NCI-H524 (cell line): ENCODE measurements at regions not wholly inside any gene's neighbourhood (a gene's known extent, or its start where the extent isn't known, plus 50 kb on each side); places are given as distances from the start of the nearest gene placed in this dataset.

ENCODE experiments used
- DNase-seq, 2 experiments: peaks; one replicate each; lab custom pipeline; 2025; lab: John Stamatoyannopoulos, UW

DNA sequence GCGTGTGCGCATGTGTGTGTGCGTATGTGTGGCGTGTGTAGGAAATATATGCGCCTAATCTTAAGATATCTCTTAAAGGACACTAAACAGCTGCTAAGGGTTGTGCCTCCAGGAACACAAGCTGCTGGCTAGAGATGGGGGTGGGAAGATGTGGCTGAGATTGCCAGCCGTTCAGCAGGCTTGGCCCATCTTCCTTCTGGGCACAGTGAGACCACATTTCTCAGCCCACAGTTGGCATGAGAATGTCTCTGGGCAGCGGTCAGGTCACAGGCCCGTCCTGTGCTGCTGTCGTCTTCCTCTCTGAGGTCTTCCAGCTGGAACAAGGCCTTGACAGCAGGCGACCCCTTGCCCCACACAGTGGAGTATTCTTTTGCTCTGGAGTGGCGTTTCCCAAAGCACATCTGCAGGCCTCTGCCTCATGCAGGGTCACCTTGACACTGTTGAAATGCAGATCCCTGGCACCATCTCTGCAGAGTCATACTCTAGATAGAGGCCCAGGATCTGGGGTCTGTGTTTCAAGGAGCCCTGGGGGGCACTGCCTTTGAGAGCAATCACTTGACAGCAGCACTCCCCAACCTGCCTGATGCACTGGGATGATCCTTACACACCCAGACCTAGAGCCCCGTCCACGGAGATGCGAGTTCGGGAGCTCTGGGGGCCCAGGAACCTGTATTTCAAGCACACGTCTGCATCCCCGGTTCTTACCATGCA is 335.5 kb upstream of the SFSWAP start:
- DNase-seq = no peak

GRCh38 chr12:131375972-131376345 is 334.9 kb upstream of the SFSWAP start:
- no peak for DNase-seq

GRCh38 chr12:131378176-131378842 is 332.6 kb upstream of the SFSWAP start:
- no peak for DNase-seq

DNA sequence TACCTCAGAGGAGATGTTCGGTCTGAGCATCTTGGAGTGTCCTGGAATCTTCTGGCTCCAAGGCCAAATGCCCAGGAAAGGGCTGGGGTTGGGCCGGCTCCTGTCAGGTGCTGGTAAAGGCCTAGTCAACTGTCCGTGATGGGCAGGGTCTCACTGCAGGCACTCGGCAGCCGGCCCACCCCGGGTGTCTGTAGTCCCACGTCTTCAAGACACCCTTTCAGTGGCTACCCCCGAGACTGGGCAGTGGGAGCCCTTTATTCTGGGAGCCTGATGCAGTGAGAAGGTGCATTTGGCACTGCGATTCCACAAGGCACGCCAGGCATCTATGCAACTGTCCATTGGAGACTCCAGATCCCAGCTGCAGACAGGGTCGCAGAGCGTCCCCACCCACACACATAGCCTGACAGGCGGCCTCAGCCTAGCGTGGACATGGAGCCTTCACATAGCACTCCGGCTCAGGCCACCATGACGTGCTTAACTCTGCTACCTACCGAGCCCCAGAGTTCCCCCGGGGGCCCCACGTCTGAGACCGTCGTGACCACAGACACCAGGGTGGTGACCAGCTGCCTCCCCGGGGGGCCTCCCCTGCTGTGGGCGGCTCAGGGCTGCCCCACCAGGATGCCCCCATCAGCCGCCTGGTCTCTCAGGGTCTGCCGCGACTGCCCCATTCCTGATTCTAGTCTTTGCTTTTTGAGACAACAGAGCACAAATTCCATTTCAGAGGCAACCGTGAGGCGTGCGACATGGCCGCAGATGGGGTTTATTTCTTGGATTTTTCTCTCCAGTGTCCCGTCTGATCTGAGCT is 331.8 kb upstream of the SFSWAP start:
- no peak for DNase-seq

- DNase-seq = peak in 1 of 2 experiments; percentile 4
Observed at GRCh38 chr12:131379738-131380137, 331.2 kb upstream of the SFSWAP start.

- no peak for DNase-seq
Observed at GRCh38 chr12:131380220-131380964, 330.5 kb upstream of the SFSWAP start.

GRCh38 chr12:131380965-131381705 is 329.8 kb upstream of the SFSWAP start:
- no peak for DNase-seq

DNA sequence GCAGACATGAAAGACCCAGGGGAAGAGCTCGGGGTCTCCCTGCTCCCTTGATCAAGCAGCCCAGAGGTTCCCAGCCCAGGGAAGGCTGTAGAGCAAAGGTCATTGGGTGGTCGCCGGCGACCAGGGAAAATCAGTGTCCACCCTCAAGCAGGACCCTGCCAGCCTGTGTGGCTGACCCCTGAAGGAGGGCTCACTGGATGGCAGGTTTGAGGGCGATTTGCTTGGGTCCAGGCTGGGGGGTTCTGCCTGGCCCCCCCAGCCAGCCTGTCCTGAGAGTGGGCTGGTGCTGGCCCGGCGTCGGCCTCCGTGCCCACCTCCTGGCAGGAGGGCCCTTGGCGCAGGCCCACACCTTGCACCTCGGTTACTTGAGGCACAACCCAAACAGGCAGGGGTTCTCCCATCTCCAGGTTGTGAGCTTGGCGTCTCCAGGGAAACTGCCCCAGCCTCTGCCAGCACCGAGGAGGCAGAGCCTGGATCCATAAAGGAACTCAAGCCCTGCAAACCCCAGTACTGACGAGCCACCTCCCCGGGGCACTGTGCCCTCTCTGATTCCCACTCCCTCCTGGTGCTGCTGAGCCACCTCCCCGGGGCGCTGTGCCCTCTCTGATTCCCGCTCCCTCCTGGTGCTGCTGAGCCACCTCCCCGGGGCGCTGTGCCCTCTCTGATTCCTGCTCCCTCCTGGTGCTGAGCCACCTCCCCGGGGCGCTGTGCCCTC is 329.0 kb upstream of the SFSWAP start:
- no peak for DNase-seq

GRCh38 chr12:131383291-131383690 is 327.6 kb upstream of the SFSWAP start:
- no peak for DNase-seq

DNA sequence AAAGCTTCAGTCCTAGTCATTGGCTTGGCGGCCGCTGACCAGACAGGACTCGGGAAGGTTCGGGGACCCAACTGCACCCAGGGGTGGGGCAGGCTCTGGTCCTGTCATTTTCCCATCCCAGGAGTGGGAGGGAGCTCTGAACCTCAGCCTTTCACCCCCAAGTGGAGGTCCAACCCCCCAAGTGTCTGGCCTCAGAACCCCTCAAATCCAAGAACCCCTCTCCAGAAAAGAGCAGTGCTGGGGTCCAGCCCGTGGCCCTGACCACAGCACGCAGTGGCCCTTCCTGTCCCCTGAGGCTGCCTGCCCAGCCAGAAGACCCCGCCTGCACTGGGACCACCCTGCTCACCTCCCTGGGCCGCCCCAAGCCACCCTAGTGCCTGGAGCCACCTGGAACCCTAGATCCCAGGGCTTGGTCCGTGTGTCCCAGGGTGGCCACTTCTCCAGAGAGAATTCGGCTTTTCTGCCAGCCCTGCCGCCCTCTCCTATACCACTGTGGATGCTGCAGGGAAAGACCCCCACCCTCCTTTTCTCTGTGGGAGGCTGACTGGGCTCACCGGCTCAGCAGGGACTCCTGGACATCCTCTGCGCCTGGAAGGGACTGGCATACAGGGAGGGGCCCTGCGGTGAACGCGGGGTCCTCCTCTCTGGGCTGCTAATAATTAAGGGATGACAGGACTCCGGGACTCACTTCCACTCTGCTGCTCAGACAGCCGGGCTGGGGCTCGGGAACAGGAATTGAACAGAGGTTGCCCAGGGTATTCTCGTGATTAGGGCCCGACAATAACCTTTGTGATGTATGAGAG is 326.9 kb upstream of the SFSWAP start:
- no peak for DNase-seq

- DNase-seq = no peak
Observed at GRCh38 chr12:131384544-131384855, 326.4 kb upstream of the SFSWAP start.

GRCh38 chr12:131385313-131386166 is 325.4 kb upstream of the SFSWAP start:
- DNase-seq = no peak

GRCh38 chr12:131386167-131386521 is 324.7 kb upstream of the SFSWAP start:
- DNase-seq = no peak

DNA sequence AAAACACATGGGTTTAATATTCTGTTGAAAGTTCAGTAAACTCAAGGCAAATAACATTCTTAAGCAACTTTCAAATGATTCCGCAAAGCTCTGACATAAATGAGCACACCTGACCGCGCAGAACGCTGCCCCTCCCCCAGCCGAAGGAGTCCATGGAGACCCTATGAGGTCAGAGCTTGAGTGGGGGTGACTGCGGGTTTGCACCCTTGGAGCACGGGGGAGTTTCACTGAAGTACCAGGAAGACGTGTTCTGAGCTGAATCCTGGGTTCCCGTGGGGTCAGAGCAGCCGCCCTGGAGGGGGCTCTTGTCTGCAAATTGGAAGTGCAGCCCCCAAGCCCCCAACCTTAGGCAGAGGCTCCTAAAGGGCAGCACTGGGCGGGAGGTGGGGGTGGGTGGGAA is 324.1 kb upstream of the SFSWAP start:
- no peak for DNase-seq

DNA sequence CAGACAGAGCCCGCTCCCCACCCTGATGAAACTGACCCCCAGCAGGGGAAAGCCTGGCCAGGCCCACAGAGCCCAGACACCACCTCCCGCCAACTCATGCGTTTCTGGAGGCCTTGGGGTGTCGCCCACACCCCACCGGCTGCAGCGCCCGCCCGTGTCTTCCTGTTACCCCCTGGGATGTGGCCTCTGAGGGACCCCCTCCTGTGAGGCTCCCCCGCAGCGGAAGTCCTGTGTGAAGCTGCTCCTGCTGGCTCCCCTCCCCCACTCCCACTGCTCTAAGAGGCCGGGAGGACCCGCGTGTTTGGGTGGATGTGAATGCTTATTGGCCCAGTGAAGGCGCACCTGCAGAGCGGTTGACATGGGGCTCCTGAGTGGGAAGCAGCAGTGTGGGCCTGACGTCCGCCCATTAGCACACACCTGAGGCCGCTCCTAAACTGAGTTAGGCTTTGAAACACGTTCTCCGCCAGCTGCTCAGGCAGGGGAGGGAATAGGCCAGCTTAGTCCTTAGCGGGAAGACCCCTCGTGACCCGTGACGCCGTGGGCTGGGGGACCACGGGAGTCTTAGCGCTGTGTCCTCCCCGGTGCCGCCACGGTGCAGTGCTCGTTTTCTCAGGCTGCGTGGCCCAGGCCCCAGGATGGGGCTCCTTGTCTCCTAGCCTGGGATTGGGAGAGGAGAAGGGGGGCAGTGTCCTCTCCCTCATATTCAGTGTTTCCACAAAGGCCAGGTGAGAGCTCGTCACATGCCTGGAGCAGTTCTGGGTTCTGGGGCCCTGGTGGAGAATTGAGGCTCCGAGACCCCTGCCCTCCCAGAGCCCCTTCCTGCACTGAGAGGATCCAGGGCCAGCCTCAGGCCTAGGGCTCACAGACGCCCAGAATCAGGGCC is 323.4 kb upstream of the SFSWAP start:
- DNase-seq = no peak

DNA sequence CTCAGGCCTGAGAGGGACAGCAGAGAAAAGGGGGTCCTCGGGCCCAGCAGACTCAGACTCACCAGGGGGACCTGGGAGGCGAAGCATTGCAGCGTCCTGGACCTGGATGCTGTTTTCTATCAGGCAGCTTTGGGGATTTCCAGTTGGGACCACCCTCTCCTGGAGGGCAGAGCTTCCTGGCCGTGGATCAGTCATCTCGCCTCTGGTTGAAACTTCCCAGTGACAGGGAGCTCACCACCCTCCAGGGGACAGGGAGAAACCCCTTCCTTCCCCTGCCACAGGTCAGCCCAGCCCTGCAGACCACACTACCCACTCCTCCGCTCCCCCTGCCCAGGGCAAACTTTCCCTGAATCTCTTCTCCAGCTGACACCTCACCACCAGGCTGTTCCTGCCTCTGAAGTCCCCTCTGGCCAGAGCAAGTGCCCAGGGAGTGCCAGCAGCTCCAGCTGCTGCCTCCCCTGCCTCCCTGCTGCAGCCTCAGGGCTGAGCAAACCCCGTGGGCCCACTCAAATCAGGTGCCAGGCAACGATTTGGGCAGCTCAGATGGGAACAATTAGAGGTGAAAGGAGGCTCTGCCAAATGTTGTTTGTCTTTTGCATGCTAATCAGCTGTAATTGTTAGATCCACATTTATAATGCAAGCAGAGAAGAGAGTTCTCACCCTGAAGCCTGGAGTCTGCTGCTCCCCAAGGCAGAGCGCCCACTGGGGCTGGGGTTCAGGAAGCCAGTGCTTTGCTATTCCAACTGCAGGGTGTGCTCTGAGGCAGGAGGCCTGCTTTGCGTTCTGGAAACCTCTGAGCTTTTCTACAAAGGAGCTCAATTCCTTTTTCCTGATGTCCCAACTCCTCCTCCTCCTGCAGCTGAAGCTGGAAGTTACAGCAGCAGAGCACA is 322.5 kb upstream of the SFSWAP start:
- peak in 1 of 2 experiments; percentile 17 for DNase-seq
